HepG2 (cell line): ENCODE measurements at regions not wholly inside any gene's neighbourhood (a gene's known extent, or its start where the extent isn't known, plus 50 kb on each side); places are given as distances from the start of the nearest gene placed in this dataset.

ENCODE experiments used
- ATAD3A ChIP-seq: sonication (generic); formaldehyde crosslinking; IDR thresholded peaks from 2 replicates; pipeline ENCODE4 v1.4.0; 2020; ENCODE audit warnings: missing genetic modification reagents
- ATF7-NPFF ChIP-seq: sonication (generic); formaldehyde crosslinking; IDR thresholded peaks from 2 replicates; pipeline ENCODE4 v1.8.1; 2023; ENCODE audit warnings: mild to moderate bottlenecking, low read depth, missing genetic modification reagents, moderate library complexity
- CBFB ChIP-seq: sonication (generic); formaldehyde crosslinking; IDR thresholded peaks from 2 replicates; pipeline ENCODE4 v1.4.0; 2020; ENCODE audit warnings: missing genetic modification reagents
- CREM ChIP-seq, 2 experiments: sonication (generic) in 1 of 2; formaldehyde crosslinking in 1 of 2; IDR thresholded peaks; 2 replicates each; pipeline versions ENCODE4 v1.4.0 to v1.6.1; 2016 to 2020; ENCODE audit warnings: antibody characterized with exemption in 1 of 2, mild to moderate bottlenecking in 1 of 2, missing genetic modification reagents in 1 of 2
- HES4 ChIP-seq: sonication (generic); formaldehyde crosslinking; IDR thresholded peaks from 2 replicates; pipeline ENCODE4 v1.9.0; 2021; ENCODE audit warnings: mild to moderate bottlenecking, missing genetic modification reagents, borderline replicate concordance
- HNRNPL ChIP-seq: fragments of 200-400 bp; formaldehyde crosslinking; IDR thresholded peaks from 2 replicates; pipeline ENCODE4 v1.6.1; 2017; ENCODE audit warnings: mild to moderate bottlenecking, low read depth, low read length
- MAF1 ChIP-seq: sonication (generic); formaldehyde crosslinking; IDR thresholded peaks from 2 replicates; pipeline ENCODE4 v1.5.0; 2020; ENCODE audit warnings: missing genetic modification reagents, borderline replicate concordance
- MIXL1 ChIP-seq: IDR thresholded peaks from 2 replicates; pipeline ENCODE4 v1.6.1; 2016
- NFKBIZ ChIP-seq: IDR thresholded peaks from 2 replicates; pipeline ENCODE4 v1.6.1; 2018; ENCODE audit warnings: missing genetic modification reagents, missing compliant biosample characterization
- PAWR ChIP-seq: sonication (generic); formaldehyde crosslinking; IDR thresholded peaks from 2 replicates; pipeline ENCODE4 v1.4.0; 2020; ENCODE audit warnings: missing genetic modification reagents, mild to moderate bottlenecking, borderline replicate concordance
- PAX8 ChIP-seq: sonication (generic); formaldehyde crosslinking; IDR thresholded peaks from 2 replicates; pipeline ENCODE4 v1.8.0; 2022; ENCODE audit warnings: mild to moderate bottlenecking, missing genetic modification reagents, borderline replicate concordance
- RFXANK ChIP-seq: IDR thresholded peaks from 2 replicates; pipeline ENCODE4 v1.6.1; 2016
- SPEN ChIP-seq: sonication (generic); formaldehyde crosslinking; IDR thresholded peaks from 2 replicates; pipeline ENCODE4 v1.5.1; 2020; ENCODE audit warnings: low read depth, mild to moderate bottlenecking, missing genetic modification reagents
- SRSF4 ChIP-seq: fragments of 200-400 bp; formaldehyde crosslinking; IDR thresholded peaks from one replicate; pipeline ENCODE4 v1.6.1; 2018; ENCODE audit warnings: mild to moderate bottlenecking, low read depth, low read length, moderate library complexity; ENCODE audit not compliant: poor library complexity, severe bottlenecking
- ZFP1 ChIP-seq: IDR thresholded peaks from 2 replicates; pipeline ENCODE4 v1.6.1; 2016
- ZIK1 ChIP-seq: sonication (generic); formaldehyde crosslinking; IDR thresholded peaks from 2 replicates; pipeline ENCODE4 v1.5.0; 2020; ENCODE audit warnings: mild to moderate bottlenecking, low read depth, missing genetic modification reagents, borderline replicate concordance
- ZNF746 ChIP-seq: sonication (generic); formaldehyde crosslinking; IDR thresholded peaks from 2 replicates; pipeline ENCODE4 v1.8.0; 2022; ENCODE audit warnings: mild to moderate bottlenecking, missing genetic modification reagents
- TF ChIP-seq, protein P1 (sequence below): sonication (generic); formaldehyde crosslinking; IDR thresholded peaks from 2 replicates; pipeline ENCODE4 v1.5.0; 2020; ENCODE audit warnings: mild to moderate bottlenecking, missing genetic modification reagents
- TF ChIP-seq, protein P2 (sequence below): sonication (generic); formaldehyde crosslinking; IDR thresholded peaks from 2 replicates; pipeline ENCODE4 v1.8.1; 2023; ENCODE audit warnings: mild to moderate bottlenecking, moderate library complexity, missing genetic modification reagents
- TF ChIP-seq, protein P3 (sequence below): IDR thresholded peaks from 2 replicates; pipeline ENCODE4 v1.6.1; 2018; ENCODE audit warnings: missing genetic modification reagents, mild to moderate bottlenecking, missing compliant biosample characterization
- TF ChIP-seq, protein P4 (sequence below): IDR thresholded peaks from 2 replicates; pipeline ENCODE4 v1.6.1; 2016; ENCODE audit warnings: mild to moderate bottlenecking
- TF ChIP-seq, protein P5 (sequence below): sonication (generic); formaldehyde crosslinking; IDR thresholded peaks from 2 replicates; pipeline ENCODE4 v1.8.0; 2022; ENCODE audit warnings: low read depth, missing genetic modification reagents
- TF ChIP-seq, protein P6 (sequence below): sonication (generic); formaldehyde crosslinking; IDR thresholded peaks from 2 replicates; pipeline ENCODE4 v1.4.0; 2020; ENCODE audit warnings: missing genetic modification reagents

DNA sequence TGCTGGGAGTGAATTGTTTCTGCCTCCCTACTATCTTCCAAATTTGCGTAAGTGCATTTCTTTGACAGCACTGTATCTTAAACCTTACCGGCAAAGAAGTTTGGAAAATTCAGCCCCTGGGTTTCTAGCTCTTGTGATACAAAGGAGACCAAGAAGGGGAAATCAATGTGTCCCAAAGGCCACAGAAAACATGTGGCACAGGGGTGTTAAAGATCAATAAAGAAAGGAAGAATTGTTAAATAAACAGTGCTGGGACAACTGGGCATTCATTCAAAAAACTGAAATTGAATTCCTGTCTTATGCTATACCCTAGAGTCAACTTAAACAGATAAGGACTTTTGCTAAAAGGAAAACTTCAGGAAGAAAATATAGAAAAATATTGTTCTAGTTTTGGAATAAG, 328.1 kb downstream of the MAN2A1 start (continued):
- TF ChIP-seq, protein P1, sequence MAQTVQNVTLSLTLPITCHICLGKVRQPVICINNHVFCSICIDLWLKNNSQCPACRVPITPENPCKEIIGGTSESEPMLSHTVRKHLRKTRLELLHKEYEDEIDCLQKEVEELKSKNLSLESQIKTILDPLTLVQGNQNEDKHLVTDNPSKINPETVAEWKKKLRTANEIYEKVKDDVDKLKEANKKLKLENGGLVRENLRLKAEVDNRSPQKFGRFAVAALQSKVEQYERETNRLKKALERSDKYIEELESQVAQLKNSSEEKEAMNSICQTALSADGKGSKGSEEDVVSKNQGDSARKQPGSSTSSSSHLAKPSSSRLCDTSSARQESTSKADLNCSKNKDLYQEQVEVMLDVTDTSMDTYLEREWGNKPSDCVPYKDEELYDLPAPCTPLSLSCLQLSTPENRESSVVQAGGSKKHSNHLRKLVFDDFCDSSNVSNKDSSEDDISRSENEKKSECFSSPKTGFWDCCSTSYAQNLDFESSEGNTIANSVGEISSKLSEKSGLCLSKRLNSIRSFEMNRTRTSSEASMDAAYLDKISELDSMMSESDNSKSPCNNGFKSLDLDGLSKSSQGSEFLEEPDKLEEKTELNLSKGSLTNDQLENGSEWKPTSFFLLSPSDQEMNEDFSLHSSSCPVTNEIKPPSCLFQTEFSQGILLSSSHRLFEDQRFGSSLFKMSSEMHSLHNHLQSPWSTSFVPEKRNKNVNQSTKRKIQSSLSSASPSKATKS (CRISPR knock-in tag): no peak
- no peak for TF ChIP-seq PAWR (CRISPR knock-in tag)
- no peak for TF ChIP-seq RFXANK
- no peak for TF ChIP-seq ATAD3A (CRISPR knock-in tag)
- TF ChIP-seq ZNF746 (CRISPR knock-in tag): no peak
- no peak for TF ChIP-seq SPEN (CRISPR knock-in tag)
- TF ChIP-seq, protein P2, sequence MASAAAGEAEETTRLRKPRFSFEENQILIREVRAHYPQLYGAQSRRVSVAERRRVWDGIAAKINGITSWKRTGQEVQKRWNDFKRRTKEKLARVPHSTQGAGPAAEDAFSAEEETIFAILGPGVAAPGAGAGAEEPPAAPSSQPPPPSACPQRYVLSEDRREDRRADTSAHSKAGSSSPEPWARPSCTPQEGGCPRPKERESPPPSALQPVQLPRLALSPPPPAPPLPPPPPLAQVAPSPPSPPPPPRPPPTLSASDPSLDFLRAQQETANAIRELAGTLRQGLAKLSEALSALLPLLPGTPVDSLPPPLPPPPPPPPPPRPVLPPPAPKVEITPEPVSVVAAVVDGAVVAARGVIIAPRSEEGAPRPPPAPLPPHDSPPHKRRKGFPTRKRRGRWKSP: no peak
- TF ChIP-seq NFKBIZ: no peak
- no peak for TF ChIP-seq HES4 (CRISPR knock-in tag)
- no peak for TF ChIP-seq ATF7-NPFF (CRISPR knock-in tag)
- TF ChIP-seq, protein P3, sequence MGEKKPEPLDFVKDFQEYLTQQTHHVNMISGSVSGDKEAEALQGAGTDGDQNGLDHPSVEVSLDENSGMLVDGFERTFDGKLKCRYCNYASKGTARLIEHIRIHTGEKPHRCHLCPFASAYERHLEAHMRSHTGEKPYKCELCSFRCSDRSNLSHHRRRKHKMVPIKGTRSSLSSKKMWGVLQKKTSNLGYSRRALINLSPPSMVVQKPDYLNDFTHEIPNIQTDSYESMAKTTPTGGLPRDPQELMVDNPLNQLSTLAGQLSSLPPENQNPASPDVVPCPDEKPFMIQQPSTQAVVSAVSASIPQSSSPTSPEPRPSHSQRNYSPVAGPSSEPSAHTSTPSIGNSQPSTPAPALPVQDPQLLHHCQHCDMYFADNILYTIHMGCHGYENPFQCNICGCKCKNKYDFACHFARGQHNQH (CRISPR knock-in tag): 0 out of 2 replicates have a peak, but pooled peaks have one; percentile 28
- TF ChIP-seq, protein P4, sequence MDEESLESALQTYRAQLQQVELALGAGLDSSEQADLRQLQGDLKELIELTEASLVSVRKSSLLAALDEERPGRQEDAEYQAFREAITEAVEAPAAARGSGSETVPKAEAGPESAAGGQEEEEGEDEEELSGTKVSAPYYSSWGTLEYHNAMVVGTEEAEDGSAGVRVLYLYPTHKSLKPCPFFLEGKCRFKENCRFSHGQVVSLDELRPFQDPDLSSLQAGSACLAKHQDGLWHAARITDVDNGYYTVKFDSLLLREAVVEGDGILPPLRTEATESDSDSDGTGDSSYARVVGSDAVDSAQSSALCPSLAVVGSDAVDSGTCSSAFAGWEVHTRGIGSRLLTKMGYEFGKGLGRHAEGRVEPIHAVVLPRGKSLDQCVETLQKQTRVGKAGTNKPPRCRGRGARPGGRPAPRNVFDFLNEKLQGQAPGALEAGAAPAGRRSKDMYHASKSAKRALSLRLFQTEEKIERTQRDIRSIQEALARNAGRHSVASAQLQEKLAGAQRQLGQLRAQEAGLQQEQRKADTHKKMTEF: peak; percentile 90
- peak; percentile 81; the same call in 1 of the 2 replicates for TF ChIP-seq MIXL1 (CRISPR knock-in tag)
- no peak for TF ChIP-seq ZFP1 (CRISPR knock-in tag)
- TF ChIP-seq HNRNPL: no peak
- TF ChIP-seq CBFB (CRISPR knock-in tag): no peak
- TF ChIP-seq, protein P5, sequence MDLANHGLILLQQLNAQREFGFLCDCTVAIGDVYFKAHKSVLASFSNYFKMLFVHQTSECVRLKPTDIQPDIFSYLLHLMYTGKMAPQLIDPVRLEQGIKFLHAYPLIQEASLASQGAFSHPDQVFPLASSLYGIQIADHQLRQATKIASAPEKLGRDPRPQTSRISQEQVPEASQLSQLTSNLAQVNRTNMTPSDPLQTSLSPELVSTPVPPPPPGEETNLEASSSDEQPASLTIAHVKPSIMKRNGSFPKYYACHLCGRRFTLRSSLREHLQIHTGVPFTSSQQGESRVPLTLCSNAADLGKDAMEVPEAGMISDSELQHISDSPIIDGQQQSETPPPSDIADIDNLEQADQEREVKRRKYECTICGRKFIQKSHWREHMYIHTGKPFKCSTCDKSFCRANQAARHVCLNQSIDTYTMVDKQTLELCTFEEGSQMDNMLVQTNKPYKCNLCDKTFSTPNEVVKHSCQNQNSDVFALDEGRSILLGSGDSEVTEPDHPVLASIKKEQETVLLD (CRISPR knock-in tag): no peak
- TF ChIP-seq ZIK1 (CRISPR knock-in tag): no peak
- no peak for TF ChIP-seq PAX8 (CRISPR knock-in tag)
- TF ChIP-seq, protein P6, sequence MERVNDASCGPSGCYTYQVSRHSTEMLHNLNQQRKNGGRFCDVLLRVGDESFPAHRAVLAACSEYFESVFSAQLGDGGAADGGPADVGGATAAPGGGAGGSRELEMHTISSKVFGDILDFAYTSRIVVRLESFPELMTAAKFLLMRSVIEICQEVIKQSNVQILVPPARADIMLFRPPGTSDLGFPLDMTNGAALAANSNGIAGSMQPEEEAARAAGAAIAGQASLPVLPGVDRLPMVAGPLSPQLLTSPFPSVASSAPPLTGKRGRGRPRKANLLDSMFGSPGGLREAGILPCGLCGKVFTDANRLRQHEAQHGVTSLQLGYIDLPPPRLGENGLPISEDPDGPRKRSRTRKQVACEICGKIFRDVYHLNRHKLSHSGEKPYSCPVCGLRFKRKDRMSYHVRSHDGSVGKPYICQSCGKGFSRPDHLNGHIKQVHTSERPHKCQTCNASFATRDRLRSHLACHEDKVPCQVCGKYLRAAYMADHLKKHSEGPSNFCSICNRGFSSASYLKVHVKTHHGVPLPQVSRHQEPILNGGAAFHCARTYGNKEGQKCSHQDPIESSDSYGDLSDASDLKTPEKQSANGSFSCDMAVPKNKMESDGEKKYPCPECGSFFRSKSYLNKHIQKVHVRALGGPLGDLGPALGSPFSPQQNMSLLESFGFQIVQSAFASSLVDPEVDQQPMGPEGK (CRISPR knock-in tag): no peak
- TF ChIP-seq SRSF4: no peak
- TF ChIP-seq CREM (IDR thresholded peaks at IDR 0.05): peak; percentile 63
- no peak for TF ChIP-seq CREM (CRISPR knock-in tag; IDR thresholded peaks at IDR 0.05)
- no peak for TF ChIP-seq MAF1
